ENCODE measurements at regions not wholly inside any gene's neighbourhood (a gene's known extent, or its start where the extent isn't known, plus 50 kb on each side); places are given as distances from the start of the nearest gene placed in this dataset.
A peak's percentile ranks its signal among the peaks of the same experiment; 100 is the strongest.

DNA sequence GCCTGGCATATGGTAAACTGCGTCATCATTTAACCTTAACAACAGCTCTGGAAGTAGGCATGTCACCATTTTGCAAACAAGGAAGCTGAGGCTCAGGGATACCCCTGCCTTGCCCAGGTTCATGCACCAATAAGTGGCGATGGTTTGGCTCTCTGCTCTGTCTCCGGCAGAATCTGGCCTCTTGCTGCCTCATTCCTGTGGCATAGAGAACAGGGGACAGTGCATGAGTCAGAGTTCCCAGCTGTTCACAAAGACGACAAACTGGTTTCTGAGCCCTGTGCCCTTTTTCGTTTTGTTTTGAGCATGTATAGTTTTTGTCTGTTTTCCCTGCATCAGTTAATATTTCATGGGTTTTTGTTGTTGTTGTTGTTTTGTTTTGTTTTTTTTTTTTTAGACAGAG, 236.8 kb downstream of the OPA1 start:
- DNase-seq = peak; percentile 77

DNA sequence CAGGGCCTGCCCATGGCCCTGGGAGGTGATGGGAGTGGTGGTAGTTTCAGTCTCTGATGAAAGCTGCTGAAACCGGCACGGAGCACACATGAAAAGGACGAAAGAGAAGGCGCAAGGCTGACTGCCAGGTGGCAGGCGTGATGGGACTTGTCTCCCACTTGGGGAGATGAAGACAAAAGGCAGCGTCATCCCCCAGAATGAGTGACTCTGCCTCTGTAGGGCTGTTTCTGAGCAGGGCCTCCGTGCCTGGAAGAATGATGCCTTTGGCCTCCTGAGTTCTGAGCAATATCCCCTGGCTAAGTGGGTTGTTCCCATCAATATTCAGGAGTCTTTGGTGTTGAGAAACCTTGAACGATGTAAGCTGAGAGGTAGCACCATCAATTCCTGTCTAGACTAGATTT, 237.8 kb downstream of the OPA1 start:
- DNase-seq = no peak

DNA sequence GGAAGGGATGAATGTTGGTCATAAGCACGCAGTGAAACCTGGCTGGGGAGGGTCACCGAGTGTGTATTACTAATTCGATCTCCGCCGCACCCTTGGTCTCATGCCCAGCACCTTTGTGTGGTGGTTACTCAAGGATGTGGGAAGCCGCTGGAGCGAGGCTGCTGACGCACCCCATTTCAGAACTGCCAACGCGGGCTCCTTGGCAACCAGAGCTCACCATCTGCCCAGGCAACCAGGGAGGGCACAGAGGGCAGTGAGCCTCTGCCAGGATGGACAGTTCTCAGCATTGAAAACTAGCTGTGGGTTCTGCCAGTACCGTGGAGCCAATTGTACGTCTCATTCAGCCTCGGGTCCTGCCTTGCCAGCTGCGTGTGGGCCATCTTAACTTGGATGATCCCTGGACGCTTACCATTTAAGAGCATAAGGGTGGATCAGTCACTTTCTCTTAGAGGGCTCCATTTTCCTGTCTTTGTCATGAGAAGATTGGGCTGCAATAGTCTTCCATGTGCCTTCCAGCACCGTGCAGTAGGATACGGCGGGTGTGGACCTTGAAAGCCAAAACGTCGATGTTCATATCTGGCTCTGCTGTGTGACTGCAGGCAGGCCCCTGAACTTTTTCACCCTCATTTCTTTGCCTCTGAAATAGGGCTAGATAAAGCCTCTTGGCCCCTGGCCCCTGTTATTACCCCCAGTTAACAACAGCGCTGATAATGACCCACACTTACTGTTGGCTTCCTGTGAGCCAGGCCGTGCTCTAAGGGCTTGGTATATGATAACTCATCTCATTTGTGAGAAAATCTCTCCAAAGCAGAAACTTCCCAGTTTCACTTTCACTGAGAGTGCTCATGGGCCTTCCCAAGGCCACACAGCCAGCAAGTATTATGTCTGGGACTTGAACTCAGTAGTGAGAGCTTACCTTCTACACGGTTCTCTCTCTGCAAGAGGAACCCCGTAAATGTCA, 238.8 kb downstream of the OPA1 start:
- no peak for DNase-seq

DNA sequence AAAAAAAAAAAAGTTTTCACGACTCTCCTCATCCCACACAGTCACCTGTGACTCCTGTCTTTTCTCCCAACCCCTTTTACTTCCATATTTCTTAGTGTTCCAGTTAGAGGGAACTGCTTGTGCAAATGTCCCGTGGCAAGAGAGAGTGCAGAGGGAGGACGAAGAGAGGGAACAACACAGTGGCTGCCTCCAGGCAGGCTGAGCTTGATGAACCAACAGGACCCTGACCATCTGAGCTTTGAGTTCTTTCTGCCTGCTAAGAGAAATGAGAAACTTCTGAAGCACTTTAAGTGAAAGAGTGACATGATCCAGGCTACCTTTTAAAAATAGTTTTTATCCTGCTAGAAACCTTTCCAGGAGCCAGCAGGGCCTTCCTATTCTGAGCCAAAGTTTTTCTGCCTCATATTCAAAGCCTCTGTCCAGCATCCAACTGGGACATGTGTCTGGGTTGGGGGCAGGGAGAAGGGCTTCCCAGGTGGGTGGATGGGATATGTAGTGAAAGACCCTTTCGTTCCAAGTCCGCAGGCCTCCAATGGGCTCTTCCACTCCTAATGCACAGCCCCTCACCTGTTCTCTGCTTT, 239.9 kb downstream of the OPA1 start:
- DNase-seq = no peak

DNA sequence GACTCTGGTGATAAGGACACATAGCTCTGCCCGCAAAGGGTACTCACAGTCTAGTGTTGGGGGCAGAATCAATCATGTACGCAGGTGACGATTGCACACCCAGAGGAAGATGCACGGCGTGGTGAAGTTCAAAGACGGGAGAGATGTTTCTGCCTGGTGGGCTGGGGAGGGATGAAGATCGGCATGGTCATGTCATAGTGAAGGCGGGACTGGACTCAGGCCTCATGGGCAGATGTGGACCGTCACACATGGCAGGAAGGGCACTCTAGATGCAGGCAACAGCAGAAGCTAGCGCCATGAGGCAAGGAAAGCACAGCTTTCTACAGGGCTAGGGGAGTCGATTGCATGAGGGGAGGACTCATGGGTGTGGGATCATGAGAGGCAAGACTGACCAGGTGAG, 240.6 kb downstream of the OPA1 start:
- DNase-seq = no peak

DNA sequence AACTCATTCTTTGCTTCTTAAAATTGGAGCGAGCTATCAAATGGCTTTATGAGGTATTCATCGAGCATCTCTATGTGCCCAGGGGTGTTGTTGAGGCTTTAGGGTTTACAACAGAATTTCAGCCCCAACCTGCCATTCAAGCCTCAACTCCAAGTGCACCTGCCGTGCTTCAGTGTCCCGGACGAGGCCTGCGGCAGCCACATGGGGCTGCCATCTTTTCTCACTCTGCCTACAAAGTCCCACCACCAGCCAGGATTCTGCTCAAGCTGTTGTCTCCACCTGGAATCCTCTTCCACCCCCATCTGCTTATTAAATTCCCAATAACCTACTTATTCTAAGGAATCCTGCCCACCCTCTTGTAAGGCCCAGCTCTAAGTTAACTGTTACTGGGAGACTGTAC, 242.4 kb downstream of the OPA1 start:
- no peak for DNase-seq

DNA sequence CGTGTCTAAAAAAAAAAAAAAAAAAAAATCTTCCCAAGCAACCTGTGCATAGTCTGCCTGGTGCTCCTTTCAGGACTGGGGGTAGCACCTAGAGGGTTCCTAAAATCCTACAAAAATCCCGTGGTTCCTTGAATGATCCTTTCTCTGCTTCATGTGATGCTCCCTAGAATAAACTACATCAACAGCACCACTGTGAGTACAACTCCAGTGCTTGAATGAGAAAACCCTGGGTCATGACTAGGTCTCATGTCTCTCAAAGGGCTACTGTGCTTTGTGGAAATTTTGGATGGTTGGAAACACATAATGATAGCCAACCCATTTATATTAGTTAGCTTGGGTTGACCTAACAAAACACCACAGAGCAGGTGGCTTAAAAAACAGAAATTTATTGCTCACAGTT, 243.5 kb downstream of the OPA1 start:
- no peak for DNase-seq

DNA sequence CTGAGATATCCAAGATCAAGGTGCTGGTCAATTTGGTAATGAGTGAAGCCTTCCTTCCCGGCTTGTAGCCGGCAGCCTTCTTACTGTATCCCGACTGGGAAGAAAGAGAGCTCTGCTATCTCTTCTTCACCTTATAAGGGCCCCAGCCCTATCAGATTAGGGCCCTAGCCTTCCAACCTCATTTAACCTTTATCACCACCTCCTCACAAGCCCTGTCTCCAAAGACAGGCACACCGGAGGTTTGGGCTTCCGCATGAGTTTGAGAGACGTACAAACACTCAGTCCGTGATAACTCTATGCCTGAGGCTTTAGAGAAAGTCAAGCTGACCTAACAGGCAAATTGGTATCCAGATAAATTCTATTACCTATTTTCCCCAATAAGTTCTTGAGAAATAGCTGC, 243.9 kb downstream of the OPA1 start:
- DNase-seq = no peak

DNA sequence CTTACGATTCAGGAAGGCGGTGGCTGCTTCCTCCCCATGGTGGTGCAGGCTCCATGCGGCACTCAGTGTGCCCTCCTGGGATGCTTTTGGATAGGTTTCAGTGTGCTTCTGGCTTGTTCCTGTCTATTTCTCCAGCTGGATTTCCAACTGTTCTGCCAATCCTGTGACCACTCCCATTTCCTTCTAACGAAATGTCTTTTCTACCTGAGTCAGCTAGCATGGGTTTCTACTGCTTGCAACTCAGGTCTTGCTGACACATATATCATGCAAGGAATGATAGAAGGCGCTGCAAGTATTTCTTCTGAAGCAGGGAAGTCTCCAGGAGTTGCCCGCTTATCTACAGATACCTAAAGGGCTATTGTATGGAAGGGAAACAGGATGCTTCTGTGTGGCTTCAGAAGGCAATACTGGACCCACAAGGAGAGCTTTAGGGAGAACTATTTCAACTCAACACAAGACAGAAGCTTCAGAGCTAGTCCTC, 244.4 kb downstream of the OPA1 start:
- DNase-seq = no peak

DNA sequence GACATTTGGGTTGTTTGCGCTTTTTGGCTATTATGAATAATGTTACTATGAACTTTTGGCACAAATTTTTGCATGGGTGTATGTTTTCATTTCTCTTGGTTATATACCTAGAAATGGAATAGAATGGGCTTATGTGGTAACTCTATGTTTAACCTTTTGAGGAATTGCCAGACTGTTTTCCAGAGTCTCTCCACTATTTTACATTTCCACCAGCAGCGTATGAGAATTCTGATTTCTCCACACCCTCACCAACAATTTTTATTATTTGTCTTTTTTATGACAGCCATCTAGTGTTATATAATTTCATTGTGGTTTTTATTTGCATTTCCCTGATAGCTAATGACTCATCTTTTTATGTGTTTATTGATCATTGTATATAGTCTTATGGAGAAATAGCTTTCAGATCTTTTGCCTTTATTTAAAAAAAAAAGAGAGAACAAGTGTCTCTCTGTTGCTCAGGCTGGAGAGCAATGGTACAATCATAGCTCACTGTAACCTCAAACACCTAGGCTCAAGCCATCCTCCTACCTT, 247.2 kb downstream of the OPA1 start:
- no peak for DNase-seq

DNA sequence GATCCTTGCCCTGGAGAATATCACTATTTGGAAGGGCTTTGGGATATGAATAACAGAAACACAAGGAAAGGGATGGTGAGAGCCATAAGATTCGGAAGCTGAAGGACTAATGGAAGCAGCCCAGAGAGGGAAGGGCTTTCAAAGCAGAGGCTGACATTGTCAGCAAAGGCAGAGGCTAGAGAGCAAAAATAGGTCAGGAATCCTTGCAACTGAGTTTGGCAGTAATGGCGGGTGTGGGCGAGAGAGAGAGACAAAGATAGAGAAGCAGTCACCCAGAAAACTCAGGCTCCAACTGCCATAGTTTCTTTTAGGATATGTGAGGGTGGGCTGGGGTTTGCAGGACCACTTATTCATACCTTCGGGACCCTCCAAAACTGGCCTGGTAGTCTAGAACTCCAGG, 248.6 kb downstream of the OPA1 start:
- no peak for DNase-seq

DNA sequence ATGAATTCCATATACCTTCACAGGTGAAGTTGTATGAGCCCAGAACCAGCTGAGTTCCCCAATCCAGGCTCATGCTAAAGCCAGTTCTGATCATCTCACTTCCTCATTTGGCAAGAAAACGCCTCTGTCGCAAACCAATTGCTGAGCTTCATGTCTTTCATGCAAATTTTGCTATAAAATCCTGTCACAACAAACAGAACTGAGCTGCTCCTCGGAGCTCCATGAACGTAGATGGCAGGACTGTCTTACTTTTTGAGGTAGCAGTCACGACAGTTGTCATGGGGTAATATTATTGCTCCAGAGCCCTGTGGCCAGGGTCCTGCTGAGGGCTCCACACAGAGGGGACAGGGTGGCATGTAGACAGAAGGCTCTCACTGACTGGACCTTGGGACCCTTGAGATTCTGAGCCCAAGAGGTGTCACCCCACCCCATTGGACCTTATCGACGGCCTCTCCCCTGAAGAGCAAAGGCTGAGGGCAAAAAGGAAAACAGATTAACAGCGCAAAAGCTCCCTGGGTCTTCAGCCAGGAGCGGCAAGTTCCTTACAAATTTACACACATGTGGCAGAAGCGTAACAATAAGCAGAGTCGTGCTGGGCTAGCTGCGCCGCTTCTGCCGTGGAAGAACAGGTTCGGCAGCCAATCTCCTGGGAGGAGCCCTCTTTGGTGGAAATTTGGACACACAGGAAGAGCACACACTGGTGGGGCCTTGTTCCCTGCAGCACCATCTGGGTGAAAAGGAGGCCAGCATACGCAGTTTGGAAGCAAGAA, 249.2 kb downstream of the OPA1 start:
- no peak for DNase-seq

DNA sequence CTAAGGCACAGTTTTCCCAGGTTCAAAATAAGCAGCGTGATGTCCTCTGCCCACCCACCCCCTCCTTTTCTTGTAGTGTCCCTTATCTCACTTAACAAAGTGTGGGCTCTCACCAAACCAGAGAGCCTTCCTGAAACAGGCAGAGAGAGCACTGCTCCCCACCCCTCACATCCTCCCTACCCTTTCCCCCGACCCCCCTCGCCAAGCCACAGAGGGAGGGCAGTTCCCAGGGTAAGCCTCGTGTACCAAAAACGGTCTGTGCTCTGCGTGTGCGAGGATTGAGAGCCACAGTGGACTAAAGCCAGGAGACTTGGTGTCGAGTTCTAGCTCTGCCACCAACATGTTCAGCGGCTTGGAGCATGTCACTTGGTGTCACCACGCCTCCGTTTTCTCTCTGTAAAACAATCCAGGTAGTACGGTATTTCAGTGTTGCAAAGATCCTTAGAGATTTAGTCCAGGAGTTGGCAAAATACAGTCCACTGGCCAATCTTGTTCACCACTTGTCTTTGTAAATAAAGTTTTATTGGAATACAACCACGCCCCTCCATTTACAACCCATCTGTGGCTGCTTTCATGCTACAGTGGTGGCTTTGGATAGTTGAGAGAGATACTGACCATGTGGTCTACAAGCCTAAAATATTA, 249.9 kb downstream of the OPA1 start:
- DNase-seq = no peak

DNA sequence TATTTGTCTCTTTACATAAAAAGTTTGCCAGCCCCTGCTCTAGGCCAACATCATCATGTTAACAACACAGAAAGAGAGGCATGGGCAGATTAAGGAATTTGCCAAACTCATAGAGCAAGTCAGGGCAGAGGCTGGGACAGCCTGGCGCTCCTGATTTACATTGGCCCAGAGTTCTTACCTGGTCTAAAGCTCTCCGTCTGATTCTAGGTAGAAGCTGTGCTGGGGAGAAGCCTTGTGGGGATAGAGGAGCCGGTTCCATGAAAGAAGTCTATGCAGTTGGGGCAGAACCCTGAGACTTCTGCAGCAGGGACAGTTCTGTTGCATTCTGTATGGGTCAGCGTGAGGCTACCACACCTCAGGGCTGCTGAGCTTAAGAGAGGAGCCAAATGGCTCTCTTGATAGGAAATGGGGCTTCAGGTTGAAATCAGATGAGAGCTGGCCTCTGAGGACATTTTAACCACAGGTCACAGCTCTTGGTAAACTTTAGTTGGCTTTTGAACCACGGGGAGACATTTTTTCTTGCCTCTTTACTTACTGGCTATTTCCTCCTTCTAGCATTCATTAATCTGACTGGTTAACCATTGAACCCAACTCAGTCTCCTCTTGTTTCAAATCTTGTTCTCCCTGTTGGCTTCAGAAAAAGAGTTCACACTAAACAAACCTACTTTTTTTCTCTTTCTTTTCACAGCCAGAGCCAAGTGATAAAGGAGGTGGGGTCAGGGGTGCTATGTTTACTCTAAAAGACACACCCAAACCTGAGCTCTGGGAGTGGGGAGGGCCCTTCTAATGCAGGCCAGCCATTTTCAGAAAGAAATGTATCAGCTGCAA, 250.7 kb downstream of the OPA1 start:
- no peak for DNase-seq

DNA sequence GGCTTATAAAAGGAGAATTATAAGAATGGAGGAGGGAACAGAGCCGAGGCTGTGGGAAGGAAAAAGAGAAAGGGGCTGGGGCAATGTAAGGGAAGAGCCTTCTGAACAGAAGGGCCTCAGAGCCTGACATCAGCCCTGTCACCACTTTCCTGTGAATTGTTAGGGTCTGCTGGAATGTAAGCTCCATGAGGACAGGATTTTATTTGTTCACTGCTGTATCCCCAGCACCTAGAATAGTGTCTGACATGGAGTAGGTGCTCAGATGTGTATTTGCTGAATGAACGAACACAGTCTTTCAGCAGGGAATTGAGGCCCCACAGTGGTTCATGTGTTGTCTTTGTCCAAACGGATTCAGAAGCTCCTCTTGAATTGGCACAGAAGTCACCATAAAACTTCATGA, 251.5 kb downstream of the OPA1 start:
- DNase-seq = no peak

DNA sequence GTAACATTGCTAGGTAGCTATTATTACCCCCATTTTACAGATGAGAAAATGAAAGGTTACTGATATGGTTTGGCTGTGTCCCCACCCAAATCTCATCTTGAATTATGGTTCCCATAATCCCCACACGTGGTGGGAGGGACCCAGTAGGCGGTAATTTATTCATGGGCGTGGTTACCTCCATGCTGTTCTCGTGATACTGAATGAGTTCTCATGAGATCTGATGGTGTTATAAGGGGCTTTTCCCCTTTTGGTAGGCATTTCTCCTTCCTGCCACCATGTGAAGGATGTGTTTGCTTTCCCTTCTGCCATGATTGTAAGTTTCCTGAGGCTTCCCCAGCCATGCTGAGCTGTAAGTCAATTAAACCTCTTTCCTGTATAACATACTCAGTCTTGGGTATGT, 252.1 kb downstream of the OPA1 start:
- no peak for DNase-seq

DNA sequence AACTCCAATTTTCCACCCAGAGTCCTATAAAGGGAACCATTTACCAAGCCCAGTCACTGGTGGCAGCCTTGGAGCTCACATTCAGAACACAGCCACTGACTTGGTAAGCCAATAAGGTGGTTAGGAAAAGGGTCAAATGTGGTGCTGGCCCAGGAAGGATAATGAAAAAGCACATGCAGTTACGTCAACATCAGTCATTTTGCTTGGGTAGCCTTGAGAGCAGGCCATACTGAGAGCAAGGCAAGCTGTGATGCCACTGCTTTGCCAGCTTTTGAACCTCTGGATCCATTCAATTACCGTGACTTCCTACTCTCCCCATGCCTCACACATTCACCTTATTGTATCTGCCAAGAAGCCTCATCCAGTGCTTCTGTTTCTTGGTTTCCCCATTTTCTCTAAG, 253.6 kb downstream of the OPA1 start:
- DNase-seq = no peak

DNA sequence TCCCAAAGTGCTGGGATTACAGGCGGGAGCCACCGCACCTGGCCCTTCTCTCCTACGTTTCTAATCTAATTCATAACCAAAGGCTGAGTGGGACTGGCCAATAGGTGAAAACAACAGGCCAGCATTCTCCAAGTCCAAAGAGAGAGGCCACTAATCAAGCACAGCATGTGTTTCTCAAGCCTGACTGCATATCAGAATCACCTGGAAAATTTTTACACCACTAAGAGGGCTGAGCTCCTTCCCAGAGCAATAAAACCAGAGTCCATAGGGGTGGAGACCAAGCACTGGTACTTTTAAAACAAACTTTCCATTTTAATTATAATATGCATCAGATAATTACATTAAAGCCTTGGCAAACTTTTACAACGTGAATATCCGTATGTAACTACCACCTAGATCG, 254.4 kb downstream of the OPA1 start:
- DNase-seq = no peak

DNA sequence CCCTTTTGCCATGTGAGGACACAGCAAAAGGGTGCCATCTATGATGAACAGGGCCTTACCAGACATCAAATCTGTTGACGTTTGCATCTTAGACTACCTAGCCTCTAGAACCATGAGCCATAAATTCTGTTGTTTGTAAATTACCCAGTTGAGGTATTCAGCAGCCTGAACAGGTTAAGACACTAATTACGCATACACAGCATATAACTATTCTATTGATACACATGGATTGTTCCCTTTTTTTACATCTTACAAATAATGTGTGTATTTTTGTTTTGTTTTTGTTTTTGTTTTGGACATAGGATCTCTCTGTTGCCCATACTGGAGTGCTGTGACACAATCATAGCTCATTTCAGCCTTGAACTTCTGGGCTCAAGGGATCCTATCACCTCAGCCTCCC, 255.5 kb downstream of the OPA1 start:
- no peak for DNase-seq

DNA sequence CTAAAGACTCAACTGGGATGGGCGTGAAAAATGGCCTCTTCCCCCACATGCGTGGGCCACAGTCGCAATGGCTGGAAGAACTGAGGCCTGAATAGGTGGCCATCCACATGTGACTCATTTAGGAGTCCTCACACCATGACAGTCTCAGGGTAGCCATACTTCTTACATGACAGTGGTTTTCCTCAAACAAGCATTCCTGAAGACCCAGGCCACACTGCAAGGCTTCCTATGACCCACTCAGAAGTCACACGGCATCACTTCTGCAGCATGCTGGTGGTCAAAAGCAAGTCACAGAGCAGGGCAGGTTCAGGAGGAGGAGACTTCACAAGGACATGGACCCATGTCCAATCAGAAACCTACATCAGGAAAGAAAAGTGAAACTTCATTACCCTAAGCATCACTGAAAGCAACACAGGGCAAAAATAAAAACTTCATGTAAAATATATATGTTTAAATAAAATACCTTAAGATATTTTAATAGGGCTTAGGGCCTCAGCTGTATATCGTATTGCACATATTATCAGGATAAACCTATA, 257.1 kb downstream of the OPA1 start:
- no peak for DNase-seq

DNA sequence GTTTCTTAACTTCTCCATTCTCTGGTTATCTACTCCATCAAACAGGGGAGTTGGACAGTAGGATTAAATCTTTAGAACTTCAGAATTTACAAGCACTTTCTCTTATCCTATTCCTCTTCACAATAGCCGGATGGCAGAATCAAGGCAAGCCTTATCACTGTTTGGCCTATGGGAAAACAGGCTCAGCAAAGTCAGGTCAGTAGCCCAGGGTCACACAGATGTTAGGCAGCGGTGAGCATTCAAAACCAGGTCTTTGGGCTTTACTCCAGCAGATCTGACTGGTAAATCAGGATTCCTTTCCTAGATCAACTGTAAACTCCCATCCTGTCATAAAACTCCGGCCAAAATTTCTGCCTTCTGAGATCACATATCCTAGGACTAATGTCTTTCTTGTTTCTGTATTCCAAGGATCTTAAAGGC, 258.4 kb downstream of the OPA1 start:
- no peak for DNase-seq
